Smooth muscle cell (in vitro differentiated cells): ENCODE measurements at regions not wholly inside any gene's neighbourhood (a gene's known extent, or its start where the extent isn't known, plus 50 kb on each side); places are given as distances from the start of the nearest gene placed in this dataset.

ENCODE experiments used
- DNase-seq: peaks from one replicate; lab custom pipeline; 2025; ENCODE audit not compliant: unreplicated experiment; lab: John Stamatoyannopoulos, UW
- H2AFZ ChIP-seq: fragments of 200-600 bp; sonication (generic); 2 replicates; pipeline ENCODE4 v1.6.0; 2016; ENCODE audit warnings: antibody characterized with exemption, low read depth, mild to moderate bottlenecking
- H3F3A ChIP-seq: fragments of 200-600 bp; sonication (generic); 2 replicates; pipeline ENCODE4 v1.6.0; 2017; ENCODE audit warnings: antibody characterized with exemption, low read depth
- H3K27ac ChIP-seq: fragments of 200-600 bp; sonication (generic); 2 replicates; pipeline ENCODE4 v1.5.1; 2016; ENCODE audit warnings: low read depth, mild to moderate bottlenecking
- H3K27me3 ChIP-seq: fragments of 200-600 bp; sonication (generic); 2 replicates; pipeline ENCODE4 v1.6.1; 2016; ENCODE audit warnings: low read depth, mild to moderate bottlenecking
- H3K36me3 ChIP-seq: fragments of 200-600 bp; sonication (generic); 2 replicates; pipeline ENCODE4 v1.5.1; 2016; ENCODE audit warnings: low read depth
- H3K4me1 ChIP-seq: fragments of 200-600 bp; sonication (generic); 2 replicates; pipeline ENCODE4 v1.5.1; 2016; ENCODE audit warnings: low read depth
- H3K4me2 ChIP-seq: fragments of 200-600 bp; sonication (generic); 2 replicates; pipeline ENCODE4 v1.6.0; 2016; ENCODE audit warnings: mild to moderate bottlenecking
- H3K4me3 ChIP-seq: fragments of 200-600 bp; sonication (generic); 2 replicates; pipeline ENCODE4 v1.5.1; 2016; ENCODE audit warnings: mild to moderate bottlenecking
- H3K79me2 ChIP-seq: fragments of 200-600 bp; sonication (generic); 2 replicates; pipeline ENCODE4 v1.6.0; 2016; ENCODE audit warnings: low read depth, mild to moderate bottlenecking
- H3K9ac ChIP-seq: fragments of 200-600 bp; sonication (generic); 2 replicates; pipeline ENCODE4 v1.6.0; 2016; ENCODE audit warnings: low read depth
- H3K9me3 ChIP-seq: fragments of 200-600 bp; sonication (generic); replicated peaks from 2 replicates; pipeline ENCODE4 v1.5.1; 2016; ENCODE audit warnings: low read depth
- H4K20me1 ChIP-seq: fragments of 200-600 bp; sonication (generic); 2 replicates; pipeline ENCODE4 v1.6.0; 2016; ENCODE audit warnings: low read depth
- CTCF ChIP-seq: fragments of 200-600 bp; sonication (generic); IDR thresholded peaks from 2 replicates; pipeline ENCODE4 v1.5.1; 2017; ENCODE audit warnings: borderline replicate concordance, mild to moderate bottlenecking, antibody characterized with exemption; ENCODE audit not compliant: insufficient read depth, poor library complexity, severe bottlenecking
- WGBS: methylation state at CpG from one replicate; pipeline ENCODE4 v1.1.7; 2016; ENCODE audit warnings: low lambda C conversion rate; 5-methylcytosine and 5-hydroxymethylcytosine counted together

- H4K20me1 ChIP-seq = no peaks in the 10 kb centered on the region
- no peaks in the 10 kb centered on the region for H3K79me2 ChIP-seq
- H2AFZ ChIP-seq = no peak overlapping the region
- no peak overlapping the region for H3K9ac ChIP-seq
- no peaks in the 10 kb centered on the region for H3K9me3 ChIP-seq
- no peak for DNase-seq
- H3K36me3 ChIP-seq = no peaks in the 10 kb centered on the region
- no peak overlapping the region for H3K4me3 ChIP-seq
- WGBS = 83% methylated on average over 2 of the region's 2 CpGs
- no peaks in the 10 kb centered on the region for H3K27me3 ChIP-seq
- no peak overlapping the region for H3K27ac ChIP-seq
- TF ChIP-seq CTCF = no peak
- H3K4me2 ChIP-seq = no peak overlapping the region
- no peaks in the 10 kb centered on the region for H3F3A ChIP-seq
- no peaks in the 10 kb centered on the region for H3K4me1 ChIP-seq
These were observed 85.0 kb upstream of the NAMPT start for GRCh38 chr7:106369816-106370215.

GRCh38 chr7:106369352-106369751 lies 84.6 kb upstream of the NAMPT start:
- H3K9me3 ChIP-seq = no peaks in the 10 kb centered on the region
- no peak overlapping the region for H3K4me2 ChIP-seq
- WGBS = 78% methylated on average over 3 of the region's 3 CpGs
- no peaks in the 10 kb centered on the region for H3F3A ChIP-seq
- H4K20me1 ChIP-seq = no peaks in the 10 kb centered on the region
- no peak for DNase-seq
- H3K4me3 ChIP-seq = no peak overlapping the region
- no peak overlapping the region for H3K27ac ChIP-seq
- no peaks in the 10 kb centered on the region for H3K4me1 ChIP-seq
- no peaks in the 10 kb centered on the region for H3K27me3 ChIP-seq
- no peaks in the 10 kb centered on the region for H3K36me3 ChIP-seq
- no peaks in the 10 kb centered on the region for H3K79me2 ChIP-seq
- no peak for TF ChIP-seq CTCF
- no peak overlapping the region for H3K9ac ChIP-seq
- no peak overlapping the region for H2AFZ ChIP-seq

GRCh38 chr7:106367664-106368063 lies 82.9 kb upstream of the NAMPT start:
- Histone ChIP-seq H3K9ac (no peak overlapping the region), H3K27ac (no peak overlapping the region), H4K20me1 (no peaks in the 10 kb centered on the region), H3K9me3 (no peaks in the 10 kb centered on the region), H3F3A (no peaks in the 10 kb centered on the region), H3K4me2 (no peak overlapping the region), H3K4me3 (no peak overlapping the region), H3K4me1 (no peaks in the 10 kb centered on the region), H3K27me3 (no peaks in the 10 kb centered on the region), H3K79me2 (no peaks in the 10 kb centered on the region), H3K36me3 (no peaks in the 10 kb centered on the region), H2AFZ (no peak overlapping the region)
- no peak for TF ChIP-seq CTCF
- 95% methylated on average over 3 of the region's 3 CpGs for WGBS
- no peak for DNase-seq

GRCh38 chr7:106367018-106367420 lies 82.2 kb upstream of the NAMPT start:
- no peaks in the 10 kb centered on the region for H3K4me1 ChIP-seq
- no peaks in the 10 kb centered on the region for H4K20me1 ChIP-seq
- 59% methylated on average over 3 of the region's 3 CpGs for WGBS
- peak; percentile 37 for TF ChIP-seq CTCF
- no peaks in the 10 kb centered on the region for H3K9me3 ChIP-seq
- no peaks in the 10 kb centered on the region for H3K79me2 ChIP-seq
- no peak overlapping the region for H3K4me2 ChIP-seq
- no peaks in the 10 kb centered on the region for H3K36me3 ChIP-seq
- H3K9ac ChIP-seq = no peak overlapping the region
- no peak overlapping the region for H3K4me3 ChIP-seq
- no peaks in the 10 kb centered on the region for H3K27me3 ChIP-seq
- no peak for DNase-seq
- H3K27ac ChIP-seq = no peak overlapping the region
- H2AFZ ChIP-seq = no peak overlapping the region
- H3F3A ChIP-seq = no peaks in the 10 kb centered on the region
